GF-D8 (cell line): ENCODE measurements at regions not wholly inside any gene's neighbourhood (a gene's known extent, or its start where the extent isn't known, plus 50 kb on each side); places are given as distances from the start of the nearest gene placed in this dataset.

Source experiments
- DNase-seq: peaks from one replicate; lab custom pipeline; 2025; lab: John Stamatoyannopoulos, UW

- DNase-seq = no peak
Measured at GRCh38 chr5:174288439-174288838, 242.9 kb downstream of the NSG2 start.

DNA sequence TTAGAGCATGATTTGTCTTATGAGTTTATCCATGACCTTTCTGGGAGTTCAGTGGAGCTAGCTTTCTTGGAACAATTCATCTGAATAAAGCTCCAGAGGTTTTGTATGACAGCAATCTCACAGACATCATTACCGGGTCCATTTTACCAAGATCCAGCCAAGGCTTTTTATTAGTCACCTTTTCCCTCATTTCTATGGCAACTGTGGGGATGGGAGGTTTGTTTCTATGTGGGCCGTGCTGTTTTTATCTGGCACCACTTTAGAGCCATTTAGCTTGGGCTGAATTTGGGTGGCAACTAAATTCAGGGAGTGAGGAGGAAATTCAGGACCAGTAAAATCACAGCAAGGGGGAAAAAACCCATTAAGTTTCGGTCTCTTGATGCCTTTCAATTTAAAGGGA lies 245.7 kb downstream of the NSG2 start:
- no peak for DNase-seq

- DNase-seq = no peak
Measured at GRCh38 chr5:174292348-174292747, 246.8 kb downstream of the NSG2 start.

DNA sequence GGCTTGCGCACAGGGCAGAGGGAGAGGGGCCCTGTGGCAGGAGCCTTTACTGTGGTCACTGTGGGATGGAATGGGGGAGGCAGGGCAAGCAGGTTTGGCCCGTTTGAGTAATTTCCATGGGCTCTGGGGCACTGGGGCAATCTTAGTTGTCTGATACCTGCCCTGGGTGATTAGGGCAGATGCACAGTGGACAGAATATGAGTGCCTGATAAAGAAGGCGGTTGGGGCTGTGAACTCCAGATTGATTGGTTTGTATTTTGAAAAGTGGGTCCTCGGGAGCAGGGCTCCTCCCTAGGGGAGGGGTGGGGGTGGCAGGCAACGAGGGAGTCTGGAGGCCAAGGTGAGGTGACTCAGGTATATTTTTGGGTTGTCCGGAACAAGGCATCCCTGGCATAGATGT lies 247.5 kb downstream of the NSG2 start:
- no peak for DNase-seq

DNA sequence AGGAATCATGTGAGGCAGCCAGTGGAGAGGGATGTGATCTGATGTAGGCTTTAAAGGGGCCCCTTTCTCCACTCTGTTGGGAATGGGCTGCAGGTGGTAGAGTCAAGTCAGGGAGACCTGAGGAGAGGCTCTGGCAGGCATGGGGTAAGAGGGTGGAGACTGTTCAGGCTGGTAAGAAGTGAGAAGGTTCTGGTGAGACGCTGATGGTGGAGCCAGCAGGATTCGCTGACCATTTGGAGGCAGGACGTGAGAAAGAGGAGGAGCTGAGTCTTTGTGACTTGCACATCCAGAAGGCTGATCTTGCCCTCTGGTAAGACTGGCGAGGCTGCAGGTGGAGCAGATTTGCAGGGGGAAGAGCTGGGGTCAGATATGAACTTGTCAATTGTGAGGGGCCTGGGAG lies 248.0 kb downstream of the NSG2 start:
- DNase-seq = no peak

- DNase-seq = no peak
Measured at GRCh38 chr5:174294891-174295620, 249.6 kb downstream of the NSG2 start.

- DNase-seq = no peak
Measured at GRCh38 chr5:174295702-174296436, 250.4 kb downstream of the NSG2 start.

DNA sequence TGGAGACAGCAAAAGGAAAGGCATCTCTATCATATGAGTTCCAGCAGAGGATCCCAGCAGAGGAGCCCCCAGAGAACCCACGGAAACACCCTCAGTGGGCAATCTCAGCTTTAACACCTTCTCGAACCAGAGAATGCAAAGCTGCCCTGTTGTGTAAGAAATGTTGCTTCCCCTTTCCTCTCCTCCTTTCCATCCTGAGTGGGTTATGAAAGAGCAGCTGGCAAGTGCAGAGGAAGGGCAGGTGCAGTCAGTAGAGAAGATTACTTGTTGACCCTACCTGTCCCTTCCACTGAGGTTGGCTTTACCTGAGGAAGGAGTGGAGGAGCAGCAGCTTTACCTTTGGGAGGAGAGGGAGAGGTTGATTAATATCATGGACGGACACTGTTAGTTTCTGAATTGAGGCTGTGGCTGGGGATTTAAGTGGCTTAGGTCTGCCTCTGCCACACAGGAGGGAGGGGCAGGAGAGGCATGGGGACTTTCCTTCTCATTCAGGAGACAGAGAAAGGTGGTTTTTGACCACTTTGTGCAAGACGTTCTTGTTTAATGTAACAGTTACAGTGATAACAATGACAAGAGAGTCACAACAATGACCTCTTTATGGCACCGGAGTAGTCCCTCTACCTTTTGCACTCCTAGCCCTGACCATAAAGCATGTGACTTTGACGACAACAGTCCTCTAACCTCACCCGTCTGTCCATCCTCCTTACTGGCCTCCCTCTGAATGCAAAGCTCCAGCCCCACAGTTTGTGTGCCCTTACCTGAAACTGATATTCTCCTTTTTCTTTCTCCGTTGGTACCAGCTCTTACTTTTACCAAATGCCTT lies 254.8 kb downstream of the NSG2 start:
- DNase-seq = no peak

- DNase-seq = no peak
Measured at GRCh38 chr5:174300941-174301761, 255.6 kb downstream of the NSG2 start.

DNA sequence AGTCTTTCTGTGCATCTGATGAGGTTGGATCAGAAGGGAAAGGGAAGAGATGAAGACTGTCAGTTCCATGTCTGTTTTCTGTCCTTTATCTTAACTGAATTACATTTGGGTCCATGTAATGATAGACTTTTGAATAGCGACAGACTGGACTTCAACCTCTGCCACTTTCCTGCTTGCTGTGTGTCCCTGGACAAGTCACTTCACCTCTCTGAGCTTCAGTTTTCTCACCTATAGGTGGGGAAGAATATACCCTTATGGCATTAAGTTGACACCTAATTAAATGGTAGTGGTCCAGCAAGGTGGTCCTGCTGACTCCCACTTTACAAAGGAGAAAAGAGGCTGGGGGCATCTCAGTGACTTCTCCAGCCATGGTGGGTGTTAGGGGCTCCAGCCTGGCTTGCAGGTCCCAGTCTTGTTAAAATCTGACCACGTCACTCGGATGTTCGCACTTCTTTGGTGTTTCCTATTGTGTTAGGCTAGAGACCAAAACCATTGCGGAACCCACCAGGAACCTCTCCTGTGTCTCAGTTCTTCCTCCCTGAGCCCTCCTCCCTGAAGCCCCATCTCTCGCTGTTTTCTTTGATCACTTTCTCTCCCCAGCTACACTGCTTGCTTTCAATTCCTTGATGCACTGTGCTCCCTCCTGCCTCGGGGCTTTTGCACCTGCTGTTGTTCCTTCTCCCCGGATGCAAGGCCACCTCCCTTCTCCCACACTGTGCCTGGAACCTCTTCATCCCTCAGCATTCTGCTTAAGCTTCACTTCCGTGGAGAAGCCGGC lies 256.5 kb downstream of the NSG2 start:
- DNase-seq = no peak

GRCh38 chr5:174303035-174303434 lies 257.5 kb downstream of the NSG2 start:
- no peak for DNase-seq

- DNase-seq = no peak
Measured at GRCh38 chr5:174303437-174304045, 258.0 kb downstream of the NSG2 start.

- no peak for DNase-seq
Measured at GRCh38 chr5:174305241-174305681, 259.8 kb downstream of the NSG2 start.

DNA sequence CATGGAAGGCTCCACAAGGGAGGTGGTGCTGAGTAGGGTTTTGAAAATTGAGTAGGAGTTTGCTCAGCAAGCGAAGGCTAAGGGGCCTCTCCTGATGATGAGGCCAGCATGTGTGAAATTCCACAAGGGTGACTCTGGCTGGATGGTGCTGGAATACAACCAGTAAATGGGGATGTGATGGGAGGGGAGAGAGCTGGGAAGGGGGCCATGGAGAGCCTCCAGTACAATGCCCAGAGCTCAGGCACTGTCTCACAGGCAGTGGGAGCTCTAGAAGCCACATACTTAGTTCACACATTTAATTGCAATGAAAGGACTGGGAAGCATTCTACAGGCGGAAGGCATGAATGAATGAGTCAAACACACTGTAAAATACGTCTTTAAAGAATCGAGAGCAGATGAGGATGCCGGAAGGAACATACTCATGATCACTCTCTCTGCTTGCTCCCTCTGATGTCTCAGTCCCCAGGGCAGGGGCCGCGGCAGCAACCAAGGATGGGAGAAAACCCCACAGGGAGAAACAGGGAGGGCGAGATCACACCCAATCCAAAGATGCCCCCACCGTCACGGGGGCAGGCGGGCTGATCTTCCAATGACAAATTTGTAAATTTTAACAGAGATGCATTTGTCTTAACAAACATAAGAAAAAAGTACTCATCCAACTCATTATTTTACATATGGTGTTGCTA lies 261.0 kb downstream of the NSG2 start:
- DNase-seq = no peak

DNA sequence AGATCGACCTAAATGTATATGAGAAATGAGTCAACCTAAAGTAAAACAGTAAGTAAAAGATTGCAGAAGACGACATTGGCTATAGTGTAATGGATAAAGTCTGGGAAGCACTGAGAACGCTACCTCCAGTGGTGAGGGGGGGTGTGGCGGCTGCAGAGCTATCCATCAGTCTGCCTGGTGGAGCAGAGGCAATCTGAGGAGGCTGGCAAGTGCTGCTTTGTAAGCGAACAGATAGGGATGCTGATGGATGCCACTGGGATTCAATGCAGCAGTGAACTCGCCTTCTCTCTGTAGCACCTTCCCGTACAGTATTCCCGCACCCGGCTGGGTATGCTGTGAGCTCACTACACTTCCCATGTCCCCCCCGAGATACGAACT lies 261.5 kb downstream of the NSG2 start:
- DNase-seq = no peak

DNA sequence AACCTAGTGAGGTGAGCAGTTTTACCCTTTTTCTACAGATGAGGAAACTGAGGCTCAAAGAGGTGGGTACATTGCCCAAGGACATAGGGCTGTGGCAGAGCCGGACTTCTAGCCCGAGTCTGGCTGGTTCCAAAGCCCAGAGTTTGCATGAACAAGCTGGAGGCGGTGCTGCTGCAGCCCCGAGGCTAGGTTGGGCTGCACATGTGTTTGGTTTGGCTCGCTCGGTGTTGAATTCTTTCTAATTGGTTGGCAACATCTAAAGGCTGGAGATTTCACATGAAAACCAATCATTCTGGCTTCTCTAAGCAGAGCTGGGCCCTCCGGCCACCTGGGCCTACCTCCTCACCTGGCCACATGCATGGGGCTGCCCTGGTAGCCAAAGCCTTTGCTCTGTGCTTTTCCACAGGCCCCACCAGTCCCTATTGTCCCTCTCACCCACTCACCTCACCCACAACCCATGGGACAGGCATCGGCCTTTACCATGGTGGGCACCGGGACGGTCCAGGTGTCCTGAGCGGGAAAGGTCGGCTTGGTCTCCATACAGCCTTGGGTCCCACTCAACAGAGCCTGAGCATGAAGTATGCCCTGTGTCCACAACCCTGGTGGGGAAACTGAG lies 262.3 kb downstream of the NSG2 start:
- DNase-seq = no peak

DNA sequence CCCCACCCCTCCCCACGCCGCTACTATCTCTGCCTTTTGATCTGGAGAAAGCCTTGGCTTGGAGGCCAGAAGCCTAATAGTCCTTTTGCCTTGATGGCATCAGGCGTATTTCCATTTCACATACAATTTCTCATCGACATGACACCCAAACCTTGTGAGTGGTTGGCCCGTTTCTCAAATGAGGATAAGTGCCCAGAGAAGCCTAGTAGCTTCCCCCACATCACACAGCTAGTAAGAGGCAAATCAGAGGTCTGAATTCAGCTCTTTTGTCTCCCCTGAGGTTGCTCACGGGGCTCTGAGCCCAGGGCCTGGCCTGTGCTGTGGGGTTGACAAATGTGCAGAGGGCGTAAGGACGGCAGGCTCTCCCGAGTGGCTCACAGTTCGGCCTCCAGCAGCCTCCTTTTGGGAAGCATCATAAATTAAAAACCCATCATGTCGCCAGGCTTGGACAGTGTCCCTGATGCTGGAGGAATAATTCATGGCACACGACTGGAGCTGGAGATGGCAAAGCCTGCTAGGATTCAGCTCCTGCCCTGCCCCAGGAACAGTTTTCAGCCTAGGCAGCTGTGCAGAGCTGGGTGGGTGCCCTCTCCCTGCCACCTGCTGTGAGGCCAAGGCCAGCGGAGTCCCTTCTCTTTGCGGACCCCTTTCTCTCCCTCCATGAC lies 263.8 kb downstream of the NSG2 start:
- DNase-seq = no peak

DNA sequence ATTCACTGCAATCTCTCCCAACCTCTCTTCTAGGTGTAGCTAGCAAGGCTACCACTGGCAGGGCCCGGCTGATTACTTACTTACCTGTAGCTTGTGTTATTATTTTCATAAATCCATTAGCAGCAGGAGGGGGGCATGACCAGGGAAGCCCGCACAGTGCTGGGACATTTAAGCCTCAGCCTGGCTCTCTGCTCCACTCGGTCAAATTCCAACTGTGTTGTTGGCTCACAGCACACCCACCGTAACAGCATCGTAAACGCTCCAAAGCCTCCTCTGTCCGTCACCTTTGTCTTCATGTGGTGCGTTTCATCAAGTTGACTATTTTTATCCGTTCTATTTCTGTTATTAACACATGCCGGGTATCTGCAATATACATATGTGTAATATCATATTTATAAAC lies 264.7 kb downstream of the NSG2 start:
- no peak for DNase-seq

- DNase-seq = no peak
Measured at GRCh38 chr5:174310706-174311105, 265.2 kb downstream of the NSG2 start.
